HCT116 (cell line): ENCODE measurements at regions not wholly inside any gene's neighbourhood (a gene's known extent, or its start where the extent isn't known, plus 50 kb on each side); places are given as distances from the start of the nearest gene placed in this dataset.

Source experiments
- ATAC-seq: fragments of 200-7000 bp; cut with Tn5 transposase; 2 replicates; pipeline ENCODE4 v1.9.1; 2020; ENCODE audit warnings: mild to moderate bottlenecking, moderate library complexity
- BruUV-seq: library from RNA; stranded (reverse); fragments of 400-500 nt; replicated peaks from 2 replicates; lab custom pipeline; 2021; lab: Mats Ljungman, UMichigan
- CTCF ChIA-PET: fragments of 300-600 bp; sonication (Branson Sonifier 250); formaldehyde crosslinking; loops from one replicate; lab custom pipeline; 2021; ENCODE audit warnings: antibody characterized with exemption; lab: Charles Lee
- POLR2A ChIA-PET: fragments of 300-600, 350-600 bp; sonication (Branson Sonifier 250); formaldehyde crosslinking; loops from one replicate; lab custom pipeline; 2021; ENCODE audit warnings: antibody characterized with exemption; lab: Charles Lee
- RAD21 ChIA-PET, 2 experiments: fragments of 300-600 bp; sonication (Branson Sonifier 250); formaldehyde crosslinking; loops; one replicate each; lab custom pipeline; 2023; ENCODE audit warnings: low total read pairs in 2 of 2; ENCODE audit not compliant: uncharacterized antibody in 2 of 2, unreplicated experiment in 2 of 2, low non-redundant PET in 1 of 2; lab: Charles Lee
- DNase-seq: peaks from one replicate; pipeline ENCODE4 v3.0.0-alpha.2; 2010; ENCODE audit warnings: low read depth, low spot score
- H2AFZ ChIP-seq: fragments of 200-600 bp; shearing (Covaris generic), sonication (generic); 2 replicates; pipeline ENCODE4 v1.6.1; 2017; ENCODE audit warnings: low read depth, mixed run types, mixed read lengths, antibody characterized with exemption, low read length; ENCODE audit not compliant: poor library complexity, severe bottlenecking
- H3K27ac ChIP-seq: 2 replicates; pipeline ENCODE4 v1.5.1; 2012; ENCODE audit warnings: low read depth, low read length
- H3K27me3 ChIP-seq: fragments of 200-600 bp; sonication (generic); 2 replicates; pipeline ENCODE4 v1.6.1; 2016; ENCODE audit warnings: mixed run types, low read length, mixed read lengths; ENCODE audit not compliant: insufficient read depth
- H3K36me3 ChIP-seq, 2 experiments: fragments of 200-500 bp in 1 of 2; fragments of 200-600 bp in 1 of 2; sonication (Bioruptor generic) in 1 of 2; sonication (generic) in 1 of 2; 2 replicates each; pipeline versions ENCODE4 v1.5.1 to v1.6.1; 2014 to 2016; ENCODE audit warnings: low read length in 2 of 2, inconsistent platforms in 1 of 2, mixed read lengths in 1 of 2, mixed run types in 1 of 2; ENCODE audit not compliant: insufficient read depth in 2 of 2, control insufficient read depth in 1 of 2
- H3K4me1 ChIP-seq, 2 experiments: fragments of 200-600 bp in 1 of 2; sonication (generic) in 1 of 2; 2 replicates each; pipeline versions ENCODE4 v1.5.1 to v1.6.1; 2012 to 2017; ENCODE audit warnings: low read length in 2 of 2, inconsistent platforms in 1 of 2, mild to moderate bottlenecking in 1 of 2, mixed read lengths in 1 of 2, mixed run types in 1 of 2, moderate library complexity in 1 of 2; ENCODE audit not compliant: insufficient read depth in 2 of 2, control insufficient read depth in 1 of 2
- H3K4me2 ChIP-seq: fragments of 200-600 bp; sonication (generic); 2 replicates; pipeline ENCODE4 v1.6.1; 2017; ENCODE audit warnings: mixed run types, low read length, mixed read lengths
- H3K4me3 ChIP-seq, 2 experiments: fragments of 200-600 bp in 1 of 2; sonication (generic) in 1 of 2; replicated peaks in 1 of 2; 2 replicates each; pipeline ENCODE4 v1.5.1; 2011 to 2016; ENCODE audit warnings: low read length in 2 of 2, control low read depth in 1 of 2, low read depth in 1 of 2, mild to moderate bottlenecking in 1 of 2, mixed read lengths in 1 of 2, mixed run types in 1 of 2
- H3K79me2 ChIP-seq: fragments of 200-600 bp; sonication (generic); 2 replicates; pipeline ENCODE4 v1.6.1; 2017; ENCODE audit warnings: mild to moderate bottlenecking, mixed run types, low read length, moderate library complexity, mixed read lengths; ENCODE audit not compliant: insufficient read depth
- H3K9ac ChIP-seq: fragments of 200-600 bp; sonication (generic); 2 replicates; pipeline ENCODE4 v1.6.1; 2016; ENCODE audit warnings: low read length, mixed read lengths
- H3K9me2 ChIP-seq: fragments of 200-600 bp; sonication (generic), shearing (Covaris generic); 2 replicates; pipeline ENCODE4 v1.6.1; 2017; ENCODE audit warnings: mixed run types, mild to moderate bottlenecking, moderate library complexity; ENCODE audit not compliant: insufficient read depth
- H3K9me3 ChIP-seq, 2 experiments: fragments of 200-500 bp in 1 of 2; fragments of 200-600 bp in 1 of 2; sonication (Bioruptor generic) in 1 of 2; sonication (generic) in 1 of 2; 2 replicates each; pipeline ENCODE4 v1.6.1; 2014 to 2017; ENCODE audit warnings: low read length in 2 of 2, mixed read lengths in 2 of 2, inconsistent platforms in 1 of 2, low read depth in 1 of 2, mild to moderate bottlenecking in 1 of 2, mixed run types in 1 of 2, moderate library complexity in 1 of 2; ENCODE audit not compliant: control insufficient read depth in 1 of 2, insufficient read depth in 1 of 2
- H4K20me1 ChIP-seq: fragments of 200-600 bp; sonication (generic), shearing (Covaris generic); 2 replicates; pipeline ENCODE4 v1.6.1; 2017; ENCODE audit warnings: mixed run types, mild to moderate bottlenecking, moderate library complexity; ENCODE audit not compliant: insufficient read depth
- CEBPB ChIP-seq: IDR thresholded peaks from 2 replicates; pipeline ENCODE4 v1.6.1; 2012; ENCODE audit warnings: low read depth
- EGR1 ChIP-seq: IDR thresholded peaks from 2 replicates; pipeline ENCODE4 v1.6.1; 2012; ENCODE audit warnings: low read depth
- EZH2 ChIP-seq: fragments of 200-600 bp; sonication (generic); IDR thresholded peaks from 2 replicates; pipeline ENCODE4 v1.6.1; 2017; ENCODE audit warnings: antibody characterized with exemption, mixed run types
- EZH2phosphoT487 ChIP-seq: fragments of 200-600 bp; IDR thresholded peaks from 2 replicates; pipeline ENCODE4 v1.6.1; 2018; ENCODE audit warnings: antibody characterized with exemption, borderline replicate concordance
- FOSL1 ChIP-seq: IDR thresholded peaks from 2 replicates; pipeline ENCODE4 v1.6.1; 2012; ENCODE audit warnings: low read depth
- POLR2AphosphoS5 ChIP-seq: IDR thresholded peaks from 2 replicates; pipeline ENCODE4 v1.6.1; 2011; ENCODE audit warnings: mild to moderate bottlenecking, low read depth, low read length, moderate library complexity
- RAD21 ChIP-seq: IDR thresholded peaks from 2 replicates; pipeline ENCODE4 v1.6.1; 2012; ENCODE audit warnings: low read depth, mild to moderate bottlenecking
- SIN3A ChIP-seq: IDR thresholded peaks from 2 replicates; pipeline ENCODE4 v1.6.1; 2012; ENCODE audit warnings: low read depth
- SRF ChIP-seq: IDR thresholded peaks from 2 replicates; pipeline ENCODE4 v1.6.1; 2012; ENCODE audit warnings: low read depth
- ZFX ChIP-seq: fragments of 450-650 bp; IDR thresholded peaks from 2 replicates; pipeline ENCODE4 v1.6.1; 2017
- intact Hi-C: fragments of 100-400 bp; cut with micrococcal nuclease; formaldehyde crosslinking; loops from 2 replicates; pipeline ENCODE4 v1.10.0; 2022
- TF ChIP-seq, protein P1 (sequence below): IDR thresholded peaks from 2 replicates; pipeline ENCODE4 v1.6.1; 2011; ENCODE audit warnings: mild to moderate bottlenecking, low read length, moderate library complexity; ENCODE audit not compliant: insufficient replicate concordance; ENCODE audit errors: extremely low read depth
- TF ChIP-seq, protein P2 (sequence below), 3 experiments: fragments of 200-600 bp in 1 of 3; sonication (generic) in 1 of 3; IDR thresholded peaks in 2 of 3; conservative IDR thresholded peaks in 1 of 3; 2 replicates each; pipeline ENCODE4 v1.5.1; 2012 to 2017; ENCODE audit warnings: low read depth in 2 of 3, low read length in 2 of 3, antibody characterized with exemption in 1 of 3, borderline replicate concordance in 1 of 3, control low read depth in 1 of 3, mild to moderate bottlenecking in 1 of 3, mixed read lengths in 1 of 3, mixed run types in 1 of 3, moderate library complexity in 1 of 3; ENCODE audit not compliant: insufficient read depth in 1 of 3
- TF ChIP-seq, protein P3 (sequence below): IDR thresholded peaks from 2 replicates; pipeline ENCODE4 v1.6.1; 2012; ENCODE audit warnings: low read depth

DNA sequence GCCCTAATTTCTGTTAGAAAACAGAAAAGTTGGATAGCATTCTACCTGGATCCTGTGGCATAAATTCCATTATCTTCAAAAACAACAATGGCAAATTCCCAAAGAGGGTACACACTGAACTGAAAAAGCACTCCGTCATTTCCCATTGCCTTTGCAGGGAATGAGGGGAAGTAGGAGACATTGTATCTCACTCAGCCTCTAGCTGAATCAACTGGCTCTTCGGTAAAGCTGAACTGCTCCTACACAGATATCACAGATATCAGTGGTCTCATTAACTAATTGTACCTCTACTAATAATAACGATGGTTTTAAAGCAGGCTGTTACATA is 64.2 kb upstream of the PRKAR2B start (continued):
- TF ChIP-seq, protein P1, sequence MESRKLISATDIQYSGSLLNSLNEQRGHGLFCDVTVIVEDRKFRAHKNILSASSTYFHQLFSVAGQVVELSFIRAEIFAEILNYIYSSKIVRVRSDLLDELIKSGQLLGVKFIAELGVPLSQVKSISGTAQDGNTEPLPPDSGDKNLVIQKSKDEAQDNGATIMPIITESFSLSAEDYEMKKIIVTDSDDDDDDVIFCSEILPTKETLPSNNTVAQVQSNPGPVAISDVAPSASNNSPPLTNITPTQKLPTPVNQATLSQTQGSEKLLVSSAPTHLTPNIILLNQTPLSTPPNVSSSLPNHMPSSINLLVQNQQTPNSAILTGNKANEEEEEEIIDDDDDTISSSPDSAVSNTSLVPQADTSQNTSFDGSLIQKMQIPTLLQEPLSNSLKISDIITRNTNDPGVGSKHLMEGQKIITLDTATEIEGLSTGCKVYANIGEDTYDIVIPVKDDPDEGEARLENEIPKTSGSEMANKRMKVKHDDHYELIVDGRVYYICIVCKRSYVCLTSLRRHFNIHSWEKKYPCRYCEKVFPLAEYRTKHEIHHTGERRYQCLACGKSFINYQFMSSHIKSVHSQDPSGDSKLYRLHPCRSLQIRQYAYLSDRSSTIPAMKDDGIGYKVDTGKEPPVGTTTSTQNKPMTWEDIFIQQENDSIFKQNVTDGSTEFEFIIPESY: no peak

DNA sequence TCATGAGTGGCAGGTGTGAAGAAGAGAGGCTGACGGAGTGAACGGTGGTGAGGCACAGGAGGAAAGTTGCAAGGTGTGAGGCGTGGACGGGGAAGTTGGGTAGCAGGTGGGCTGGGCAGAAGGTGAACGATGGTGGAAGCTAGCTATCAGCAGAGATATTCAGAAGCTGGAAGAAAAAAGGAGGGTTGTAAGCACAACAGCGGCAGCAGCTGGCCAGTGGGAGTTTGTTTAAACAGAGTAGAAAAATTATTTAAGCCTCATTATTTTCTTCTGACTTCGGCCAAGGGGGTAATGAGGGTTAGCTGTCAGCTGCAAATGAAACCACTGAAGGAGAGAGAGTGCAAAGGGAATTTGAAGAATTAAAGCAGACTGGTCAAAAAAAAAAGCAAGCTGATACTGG is 62.1 kb upstream of the PRKAR2B start:
- H3K4me1 ChIP-seq: no peaks in the 10 kb centered on the region
- H3K27me3 ChIP-seq: no peaks in the 10 kb centered on the region
- H2AFZ ChIP-seq: no peak overlapping the region
- TF ChIP-seq SRF: no peak
- TF ChIP-seq, protein P1: no peak
- no peak for TF ChIP-seq EZH2
- no peak for TF ChIP-seq SIN3A
- TF ChIP-seq, protein P2, sequence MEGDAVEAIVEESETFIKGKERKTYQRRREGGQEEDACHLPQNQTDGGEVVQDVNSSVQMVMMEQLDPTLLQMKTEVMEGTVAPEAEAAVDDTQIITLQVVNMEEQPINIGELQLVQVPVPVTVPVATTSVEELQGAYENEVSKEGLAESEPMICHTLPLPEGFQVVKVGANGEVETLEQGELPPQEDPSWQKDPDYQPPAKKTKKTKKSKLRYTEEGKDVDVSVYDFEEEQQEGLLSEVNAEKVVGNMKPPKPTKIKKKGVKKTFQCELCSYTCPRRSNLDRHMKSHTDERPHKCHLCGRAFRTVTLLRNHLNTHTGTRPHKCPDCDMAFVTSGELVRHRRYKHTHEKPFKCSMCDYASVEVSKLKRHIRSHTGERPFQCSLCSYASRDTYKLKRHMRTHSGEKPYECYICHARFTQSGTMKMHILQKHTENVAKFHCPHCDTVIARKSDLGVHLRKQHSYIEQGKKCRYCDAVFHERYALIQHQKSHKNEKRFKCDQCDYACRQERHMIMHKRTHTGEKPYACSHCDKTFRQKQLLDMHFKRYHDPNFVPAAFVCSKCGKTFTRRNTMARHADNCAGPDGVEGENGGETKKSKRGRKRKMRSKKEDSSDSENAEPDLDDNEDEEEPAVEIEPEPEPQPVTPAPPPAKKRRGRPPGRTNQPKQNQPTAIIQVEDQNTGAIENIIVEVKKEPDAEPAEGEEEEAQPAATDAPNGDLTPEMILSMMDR (IDR thresholded peaks at IDR 0.05 in 2 of 3, conservative IDR thresholded peaks at IDR 0.05 in 1 of 3; ENCODE audit: borderline replicate concordance in 1 of 3, insufficient read depth in 1 of 3, low read depth in 2 of 3, low read length in 2 of 3): no peak
- no peak for TF ChIP-seq CEBPB
- no peak for TF ChIP-seq EZH2phosphoT487
- TF ChIP-seq FOSL1: no peak
- TF ChIP-seq, protein P3, sequence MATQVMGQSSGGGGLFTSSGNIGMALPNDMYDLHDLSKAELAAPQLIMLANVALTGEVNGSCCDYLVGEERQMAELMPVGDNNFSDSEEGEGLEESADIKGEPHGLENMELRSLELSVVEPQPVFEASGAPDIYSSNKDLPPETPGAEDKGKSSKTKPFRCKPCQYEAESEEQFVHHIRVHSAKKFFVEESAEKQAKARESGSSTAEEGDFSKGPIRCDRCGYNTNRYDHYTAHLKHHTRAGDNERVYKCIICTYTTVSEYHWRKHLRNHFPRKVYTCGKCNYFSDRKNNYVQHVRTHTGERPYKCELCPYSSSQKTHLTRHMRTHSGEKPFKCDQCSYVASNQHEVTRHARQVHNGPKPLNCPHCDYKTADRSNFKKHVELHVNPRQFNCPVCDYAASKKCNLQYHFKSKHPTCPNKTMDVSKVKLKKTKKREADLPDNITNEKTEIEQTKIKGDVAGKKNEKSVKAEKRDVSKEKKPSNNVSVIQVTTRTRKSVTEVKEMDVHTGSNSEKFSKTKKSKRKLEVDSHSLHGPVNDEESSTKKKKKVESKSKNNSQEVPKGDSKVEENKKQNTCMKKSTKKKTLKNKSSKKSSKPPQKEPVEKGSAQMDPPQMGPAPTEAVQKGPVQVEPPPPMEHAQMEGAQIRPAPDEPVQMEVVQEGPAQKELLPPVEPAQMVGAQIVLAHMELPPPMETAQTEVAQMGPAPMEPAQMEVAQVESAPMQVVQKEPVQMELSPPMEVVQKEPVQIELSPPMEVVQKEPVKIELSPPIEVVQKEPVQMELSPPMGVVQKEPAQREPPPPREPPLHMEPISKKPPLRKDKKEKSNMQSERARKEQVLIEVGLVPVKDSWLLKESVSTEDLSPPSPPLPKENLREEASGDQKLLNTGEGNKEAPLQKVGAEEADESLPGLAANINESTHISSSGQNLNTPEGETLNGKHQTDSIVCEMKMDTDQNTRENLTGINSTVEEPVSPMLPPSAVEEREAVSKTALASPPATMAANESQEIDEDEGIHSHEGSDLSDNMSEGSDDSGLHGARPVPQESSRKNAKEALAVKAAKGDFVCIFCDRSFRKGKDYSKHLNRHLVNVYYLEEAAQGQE: no peak
- no peak for TF ChIP-seq ZFX
- no peak for TF ChIP-seq RAD21
- no peak for TF ChIP-seq POLR2AphosphoS5
- TF ChIP-seq EGR1: no peak
- H3K9ac ChIP-seq: no peak overlapping the region
- ChIA-PET POLR2A (no interaction called here), CTCF (no interaction called here), RAD21 (no interaction called here)
- H3K4me2 ChIP-seq: no peak overlapping the region
- BruUV-seq: no TSS peak
- H3K36me3 ChIP-seq: no peaks in the 10 kb centered on the region
- no peaks in the 10 kb centered on the region for H3K9me3 ChIP-seq
- intact Hi-C loops: no loop called here
- H3K4me3 ChIP-seq: no peak overlapping the region
- ATAC-seq (no peak), DNase-seq (no peak)
- H3K27ac ChIP-seq: no peak overlapping the region
- no peaks in the 10 kb centered on the region for H4K20me1 ChIP-seq
- no peaks in the 10 kb centered on the region for H3K9me2 ChIP-seq
- H3K79me2 ChIP-seq: no peaks in the 10 kb centered on the region
